Endothelial cell of umbilical vein (primary cell): ENCODE measurements at regions not wholly inside any gene's neighbourhood (a gene's known extent, or its start where the extent isn't known, plus 50 kb on each side); places are given as distances from the start of the nearest gene placed in this dataset.

ENCODE experiments used
- BruUV-seq: library from RNA; stranded (reverse); fragments of 400-500 nt; replicated peaks from 2 replicates; lab custom pipeline; 2021; lab: Mats Ljungman, UMichigan
- CTCF ChIA-PET: fragments of 300-600, 350-600 bp; sonication (Branson Sonifier 250); formaldehyde crosslinking; loops from one replicate; lab custom pipeline; 2021; ENCODE audit warnings: antibody characterized with exemption, inconsistent platforms; lab: Charles Lee
- POLR2A ChIA-PET: fragments of 300-600, 350-600 bp; sonication (Branson Sonifier 250); formaldehyde crosslinking; loops from one replicate; lab custom pipeline; 2021; ENCODE audit warnings: antibody characterized with exemption, inconsistent platforms; lab: Charles Lee
- DNase-seq: peaks from one replicate; pipeline ENCODE4 v3.0.0-alpha.2; 2011; ENCODE audit warnings: low read depth, low spot score
- FAIRE-seq: peaks from 2 replicates; lab custom pipeline; 2011; peaks lifted over from hg19 to GRCh38; lab: Jason Lieb, UNC
- H2AFZ ChIP-seq: 2 replicates; pipeline ENCODE4 v1.6.0; 2012; ENCODE audit warnings: low read depth, low read length, control low read depth, inconsistent platforms
- H3K27ac ChIP-seq: 2 replicates; pipeline ENCODE4 v1.5.1; 2011; ENCODE audit warnings: low read depth, mild to moderate bottlenecking, control low read depth, low read length, moderate library complexity; ENCODE audit not compliant: insufficient read depth
- H3K27me3 ChIP-seq, 2 experiments: 2 replicates each; pipeline versions ENCODE4 v1.6.0 to v1.6.1; 2011; ENCODE audit warnings: low read length in 2 of 2, mixed read lengths in 1 of 2; ENCODE audit not compliant: control insufficient read depth in 2 of 2, insufficient read depth in 2 of 2
- H3K36me3 ChIP-seq, 2 experiments: 2 replicates in 1 of 2; 3 replicates in 1 of 2; pipeline ENCODE4 v1.5.1; 2011; ENCODE audit warnings: low read length in 2 of 2, mild to moderate bottlenecking in 1 of 2, moderate library complexity in 1 of 2; ENCODE audit not compliant: control insufficient read depth in 2 of 2, insufficient read depth in 2 of 2; ENCODE audit errors: extremely low read depth in 1 of 2
- H3K4me1 ChIP-seq: 3 replicates; pipeline ENCODE4 v1.5.1; 2011; ENCODE audit warnings: mild to moderate bottlenecking, low read length; ENCODE audit not compliant: control insufficient read depth, insufficient read depth; ENCODE audit errors: extremely low read depth
- H3K4me2 ChIP-seq: 2 replicates; pipeline ENCODE4 v1.6.1; 2011; ENCODE audit warnings: low read length, control low read depth, mixed read lengths; ENCODE audit not compliant: insufficient read depth
- H3K4me3 ChIP-seq, 3 experiments: fragments of 200-600 bp in 1 of 3; sonication (generic), shearing (Covaris generic) in 1 of 3; replicated peaks in 1 of 3; 2 replicates each; pipeline ENCODE4 v1.5.1; 2011 to 2016; ENCODE audit warnings: control low read depth in 3 of 3, low read length in 3 of 3, mild to moderate bottlenecking in 2 of 3, inconsistent platforms in 1 of 3, low read depth in 1 of 3, moderate library complexity in 1 of 3; ENCODE audit not compliant: insufficient read depth in 1 of 3
- H3K79me2 ChIP-seq: 2 replicates; pipeline ENCODE4 v1.6.0; 2012; ENCODE audit warnings: low read length, inconsistent platforms; ENCODE audit not compliant: control insufficient read depth, insufficient read depth
- H3K9ac ChIP-seq: replicated peaks from 2 replicates; pipeline ENCODE3; 2011; ENCODE audit warnings: low read length, control low read depth; ENCODE audit not compliant: insufficient read depth; ENCODE audit errors: extremely low read depth
- H3K9me1 ChIP-seq: replicated peaks from 3 replicates; pipeline ENCODE4 v1.6.0; 2011; ENCODE audit warnings: mild to moderate bottlenecking, low read length; ENCODE audit not compliant: control insufficient read depth, insufficient read depth; ENCODE audit errors: extremely low read depth
- H3K9me3 ChIP-seq: replicated peaks from 2 replicates; pipeline ENCODE4 v1.5.1; 2012; ENCODE audit warnings: low read length, inconsistent platforms; ENCODE audit not compliant: control insufficient read depth, insufficient read depth
- H4K20me1 ChIP-seq: replicated peaks from 2 replicates; pipeline ENCODE3; 2011; ENCODE audit warnings: mild to moderate bottlenecking, low read length; ENCODE audit not compliant: control insufficient read depth, insufficient read depth; ENCODE audit errors: extremely low read depth
- CTCF ChIP-seq, 2 donors: IDR thresholded peaks; 1 replicate in 1 of 2; 2 replicates in 1 of 2; pipeline ENCODE4 v1.5.1; 2011; ENCODE audit warnings: low read length in 2 of 2, mild to moderate bottlenecking in 2 of 2, moderate library complexity in 2 of 2, control low read depth in 1 of 2, inconsistent platforms in 1 of 2, low read depth in 1 of 2; ENCODE audit not compliant: insufficient read depth in 1 of 2; ENCODE audit errors: extremely low read depth in 1 of 2
- EZH2 ChIP-seq: IDR thresholded peaks from 2 replicates; pipeline ENCODE4 v1.6.1; 2012; ENCODE audit warnings: borderline replicate concordance, low read depth, mild to moderate bottlenecking, moderate library complexity, low read length, inconsistent platforms; ENCODE audit not compliant: severe bottlenecking
- FOS ChIP-seq: IDR thresholded peaks from 2 replicates; pipeline ENCODE4 v1.6.1; 2011; ENCODE audit warnings: mild to moderate bottlenecking, low read length, moderate library complexity, borderline replicate concordance; ENCODE audit not compliant: insufficient read depth
- JUN ChIP-seq: IDR thresholded peaks from 2 replicates; pipeline ENCODE4 v1.6.1; 2011; ENCODE audit warnings: borderline replicate concordance, low read depth; ENCODE audit not compliant: insufficient read length, insufficient read depth
- MAX ChIP-seq: IDR thresholded peaks from 2 replicates; pipeline ENCODE4 v1.6.1; 2011; ENCODE audit not compliant: insufficient read depth, insufficient read length
- POLR2A ChIP-seq: IDR thresholded peaks from 2 replicates; pipeline ENCODE4 v1.6.1; 2012; ENCODE audit warnings: low read depth, mild to moderate bottlenecking, control low read depth, low read length
- POLR2AphosphoS5 ChIP-seq: IDR thresholded peaks from 2 replicates; pipeline ENCODE4 v1.6.1; 2012; ENCODE audit warnings: low read depth, mild to moderate bottlenecking, control low read depth, low read length, moderate library complexity; ENCODE audit not compliant: insufficient read depth
- dilution Hi-C: fragments of 300-500 bp; cut with MboI; formaldehyde crosslinking; loops from one replicate; pipeline ENCODE4 v1.15.0; 2019; ENCODE audit warnings: low sequenced_read_pairs; ENCODE audit not compliant: extremely low pct_ligation_motif_present
- intact Hi-C: fragments of 100-400 bp; cut with micrococcal nuclease; formaldehyde crosslinking; loops from one replicate; pipeline ENCODE4 v1.10.0; 2022

- Histone ChIP-seq H3K27ac (no peak overlapping the region), H3K9me1 (no peaks in the 10 kb centered on the region), H3K27me3 (no peaks in the 10 kb centered on the region), H3K9ac (no peak overlapping the region), H3K4me1 (no peaks in the 10 kb centered on the region), H3K9me3 (no peaks in the 10 kb centered on the region), H3K79me2 (no peaks in the 10 kb centered on the region), H4K20me1 (no peaks in the 10 kb centered on the region), H3K36me3 (no peaks in the 10 kb centered on the region), H3K4me3 (no peak overlapping the region), H2AFZ (no peak overlapping the region), H3K4me2 (no peak overlapping the region)
- dilution Hi-C loops, result no loop called here
- no peak for DNase-seq
- FAIRE-seq, result no peak
- ChIA-PET POLR2A (no interaction called here), CTCF (no interaction called here)
- intact Hi-C loops, result no loop called here
- no peak for TF ChIP-seq POLR2AphosphoS5
- no peak for TF ChIP-seq MAX
- TF ChIP-seq FOS, result no peak
- no peak for TF ChIP-seq CTCF (IDR thresholded peaks at IDR 0.05; ENCODE audit: extremely low read depth in 1 of 2, insufficient read depth in 1 of 2, low read depth in 1 of 2, low read length in 2 of 2)
- no peak for TF ChIP-seq EZH2
- TF ChIP-seq JUN, result no peak
- no peak for TF ChIP-seq POLR2A
- no TSS peak for BruUV-seq
These were observed 691.4 kb downstream of the ZBBX start for GRCh38 chr3:166688665-166689064.
